WTC11 (cell line): ENCODE measurements at regions not wholly inside any gene's neighbourhood (a gene's known extent, or its start where the extent isn't known, plus 50 kb on each side); places are given as distances from the start of the nearest gene placed in this dataset.

Experiments
- ATF3 ChIP-seq: sonication (generic); formaldehyde crosslinking; conservative IDR thresholded peaks from 2 replicates; pipeline ENCODE4 v1.8.1; 2022; ENCODE audit warnings: mild to moderate bottlenecking, missing genetic modification reagents
- E2F5 ChIP-seq: sonication (generic); formaldehyde crosslinking; IDR thresholded peaks from 2 replicates; pipeline ENCODE4 v1.8.1; 2022; ENCODE audit warnings: mild to moderate bottlenecking, moderate library complexity, missing genetic modification reagents
- FOXP1 ChIP-seq: sonication (generic); formaldehyde crosslinking; IDR thresholded peaks from 2 replicates; pipeline ENCODE4 v1.8.0; 2022; ENCODE audit warnings: missing genetic modification reagents, mild to moderate bottlenecking, moderate library complexity, borderline replicate concordance
- HMGA2 ChIP-seq: fragments of 250-450 bp; sonication (Bioruptor Pico); IDR thresholded peaks from 2 replicates; pipeline ENCODE4 v1.4.0; 2021; ENCODE audit warnings: mild to moderate bottlenecking, moderate library complexity
- KAT7 ChIP-seq: sonication (generic); formaldehyde crosslinking; IDR thresholded peaks from 2 replicates; pipeline ENCODE4 v1.8.1; 2023; ENCODE audit warnings: missing genetic modification reagents, mild to moderate bottlenecking, borderline replicate concordance
- MAX ChIP-seq: sonication (generic); formaldehyde crosslinking; IDR thresholded peaks from 2 replicates; pipeline ENCODE4 v1.8.0; 2022; ENCODE audit warnings: mild to moderate bottlenecking, missing genetic modification reagents
- NR2C2 ChIP-seq: sonication (generic); formaldehyde crosslinking; IDR thresholded peaks from 2 replicates; pipeline ENCODE4 v1.8.0; 2022; ENCODE audit warnings: mild to moderate bottlenecking, missing genetic modification reagents
- OVOL2 ChIP-seq: fragments of 250-450 bp; sonication (Bioruptor Pico); IDR thresholded peaks from 2 replicates; pipeline ENCODE4 v1.9.0; 2021; ENCODE audit warnings: mild to moderate bottlenecking, borderline replicate concordance
- TP53 ChIP-seq: sonication (generic); formaldehyde crosslinking; IDR thresholded peaks from 2 replicates; pipeline ENCODE4 v1.8.1; 2023; ENCODE audit warnings: mild to moderate bottlenecking, missing genetic modification reagents
- USF1 ChIP-seq: sonication (generic); formaldehyde crosslinking; IDR thresholded peaks from 2 replicates; pipeline ENCODE4 v1.8.0; 2022; ENCODE audit warnings: mild to moderate bottlenecking, missing genetic modification reagents
- ZNF281 ChIP-seq: sonication (generic); formaldehyde crosslinking; IDR thresholded peaks from 2 replicates; pipeline ENCODE4 v1.8.0; 2023; ENCODE audit warnings: mild to moderate bottlenecking, missing genetic modification reagents
- TF ChIP-seq, protein P1 (sequence below): fragments of 200-600 bp; IDR thresholded peaks from 2 replicates; pipeline ENCODE4 v1.8.0; 2022; ENCODE audit warnings: antibody characterized with exemption
- TF ChIP-seq, protein P2 (sequence below): sonication (generic); formaldehyde crosslinking; IDR thresholded peaks from 2 replicates; pipeline ENCODE4 v1.8.1; 2023; ENCODE audit warnings: mild to moderate bottlenecking, missing genetic modification reagents, borderline replicate concordance
- TF ChIP-seq, protein P3 (sequence below): fragments of 250-450 bp; sonication (Bioruptor Pico); IDR thresholded peaks from 2 replicates; pipeline ENCODE4 v1.8.0; 2021; ENCODE audit warnings: mild to moderate bottlenecking

DNA sequence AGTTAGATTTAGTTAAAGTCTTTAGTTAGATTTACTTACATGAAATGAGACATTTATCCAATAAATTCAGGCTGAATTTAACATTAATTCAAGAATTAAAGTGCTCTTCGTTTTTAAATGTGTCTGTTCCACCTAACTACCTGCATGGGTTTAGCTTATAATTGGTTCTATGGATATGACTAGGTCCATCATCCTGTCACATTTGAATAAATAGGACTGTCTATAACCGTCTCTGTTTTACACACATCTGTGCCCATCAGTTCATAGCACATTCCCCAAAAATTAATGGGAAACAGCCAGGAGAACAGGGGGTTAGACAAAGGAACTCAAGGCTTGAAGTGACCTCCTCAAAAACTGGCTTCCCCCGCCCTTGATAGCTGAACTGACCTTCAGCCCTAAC is 219.6 kb downstream of the MRPL39 start:
- TF ChIP-seq OVOL2 (no peak), ATF3 (no peak), USF1 (no peak), FOXP1 (CRISPR knock-in tag) (no peak), E2F5 (no peak), KAT7 (CRISPR knock-in tag) (no peak), HMGA2 (CRISPR knock-in tag) (no peak), NR2C2 (CRISPR knock-in tag) (no peak), ZNF281 (no peak), MAX (CRISPR knock-in tag) (no peak), TP53 (CRISPR knock-in tag) (no peak)
- TF ChIP-seq, protein P1, sequence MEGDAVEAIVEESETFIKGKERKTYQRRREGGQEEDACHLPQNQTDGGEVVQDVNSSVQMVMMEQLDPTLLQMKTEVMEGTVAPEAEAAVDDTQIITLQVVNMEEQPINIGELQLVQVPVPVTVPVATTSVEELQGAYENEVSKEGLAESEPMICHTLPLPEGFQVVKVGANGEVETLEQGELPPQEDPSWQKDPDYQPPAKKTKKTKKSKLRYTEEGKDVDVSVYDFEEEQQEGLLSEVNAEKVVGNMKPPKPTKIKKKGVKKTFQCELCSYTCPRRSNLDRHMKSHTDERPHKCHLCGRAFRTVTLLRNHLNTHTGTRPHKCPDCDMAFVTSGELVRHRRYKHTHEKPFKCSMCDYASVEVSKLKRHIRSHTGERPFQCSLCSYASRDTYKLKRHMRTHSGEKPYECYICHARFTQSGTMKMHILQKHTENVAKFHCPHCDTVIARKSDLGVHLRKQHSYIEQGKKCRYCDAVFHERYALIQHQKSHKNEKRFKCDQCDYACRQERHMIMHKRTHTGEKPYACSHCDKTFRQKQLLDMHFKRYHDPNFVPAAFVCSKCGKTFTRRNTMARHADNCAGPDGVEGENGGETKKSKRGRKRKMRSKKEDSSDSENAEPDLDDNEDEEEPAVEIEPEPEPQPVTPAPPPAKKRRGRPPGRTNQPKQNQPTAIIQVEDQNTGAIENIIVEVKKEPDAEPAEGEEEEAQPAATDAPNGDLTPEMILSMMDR, result no peak
- TF ChIP-seq, protein P2, sequence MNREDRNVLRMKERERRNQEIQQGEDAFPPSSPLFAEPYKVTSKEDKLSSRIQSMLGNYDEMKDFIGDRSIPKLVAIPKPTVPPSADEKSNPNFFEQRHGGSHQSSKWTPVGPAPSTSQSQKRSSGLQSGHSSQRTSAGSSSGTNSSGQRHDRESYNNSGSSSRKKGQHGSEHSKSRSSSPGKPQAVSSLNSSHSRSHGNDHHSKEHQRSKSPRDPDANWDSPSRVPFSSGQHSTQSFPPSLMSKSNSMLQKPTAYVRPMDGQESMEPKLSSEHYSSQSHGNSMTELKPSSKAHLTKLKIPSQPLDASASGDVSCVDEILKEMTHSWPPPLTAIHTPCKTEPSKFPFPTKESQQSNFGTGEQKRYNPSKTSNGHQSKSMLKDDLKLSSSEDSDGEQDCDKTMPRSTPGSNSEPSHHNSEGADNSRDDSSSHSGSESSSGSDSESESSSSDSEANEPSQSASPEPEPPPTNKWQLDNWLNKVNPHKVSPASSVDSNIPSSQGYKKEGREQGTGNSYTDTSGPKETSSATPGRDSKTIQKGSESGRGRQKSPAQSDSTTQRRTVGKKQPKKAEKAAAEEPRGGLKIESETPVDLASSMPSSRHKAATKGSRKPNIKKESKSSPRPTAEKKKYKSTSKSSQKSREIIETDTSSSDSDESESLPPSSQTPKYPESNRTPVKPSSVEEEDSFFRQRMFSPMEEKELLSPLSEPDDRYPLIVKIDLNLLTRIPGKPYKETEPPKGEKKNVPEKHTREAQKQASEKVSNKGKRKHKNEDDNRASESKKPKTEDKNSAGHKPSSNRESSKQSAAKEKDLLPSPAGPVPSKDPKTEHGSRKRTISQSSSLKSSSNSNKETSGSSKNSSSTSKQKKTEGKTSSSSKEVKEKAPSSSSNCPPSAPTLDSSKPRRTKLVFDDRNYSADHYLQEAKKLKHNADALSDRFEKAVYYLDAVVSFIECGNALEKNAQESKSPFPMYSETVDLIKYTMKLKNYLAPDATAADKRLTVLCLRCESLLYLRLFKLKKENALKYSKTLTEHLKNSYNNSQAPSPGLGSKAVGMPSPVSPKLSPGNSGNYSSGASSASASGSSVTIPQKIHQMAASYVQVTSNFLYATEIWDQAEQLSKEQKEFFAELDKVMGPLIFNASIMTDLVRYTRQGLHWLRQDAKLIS (CRISPR knock-in tag), result no peak
- TF ChIP-seq, protein P3, sequence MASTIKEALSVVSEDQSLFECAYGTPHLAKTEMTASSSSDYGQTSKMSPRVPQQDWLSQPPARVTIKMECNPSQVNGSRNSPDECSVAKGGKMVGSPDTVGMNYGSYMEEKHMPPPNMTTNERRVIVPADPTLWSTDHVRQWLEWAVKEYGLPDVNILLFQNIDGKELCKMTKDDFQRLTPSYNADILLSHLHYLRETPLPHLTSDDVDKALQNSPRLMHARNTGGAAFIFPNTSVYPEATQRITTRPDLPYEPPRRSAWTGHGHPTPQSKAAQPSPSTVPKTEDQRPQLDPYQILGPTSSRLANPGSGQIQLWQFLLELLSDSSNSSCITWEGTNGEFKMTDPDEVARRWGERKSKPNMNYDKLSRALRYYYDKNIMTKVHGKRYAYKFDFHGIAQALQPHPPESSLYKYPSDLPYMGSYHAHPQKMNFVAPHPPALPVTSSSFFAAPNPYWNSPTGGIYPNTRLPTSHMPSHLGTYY (CRISPR knock-in tag), result no peak
